ENCODE measurements at regions not wholly inside any gene's neighbourhood (a gene's known extent, or its start where the extent isn't known, plus 50 kb on each side); places are given as distances from the start of the nearest gene placed in this dataset.

GRCh38 chr10:130329792-130330191 is 193.6 kb downstream of the GLRX3 start:
- Histone ChIP-seq H3K27ac (no peak overlapping the region), H3K36me3 (no peaks in the 10 kb centered on the region), H3K4me3 (no peak overlapping the region), H3K4me1 (no peaks in the 10 kb centered on the region), H3K9me3 (peaks cover 0 to 33% (median 0%) of the 10 kb centered on the region in 4 donors), H3K27me3 (no peaks in the 10 kb centered on the region)
- TF ChIP-seq CTCF (IDR thresholded peaks at IDR 0.05) (no peak), POLR2A (IDR thresholded peaks at IDR 0.05) (no peak), EP300 (IDR thresholded peaks at IDR 0.05) (no peak)
- DNase-seq (ENCODE audit: low spot score in 2 of 2) = no peak
- 67 to 74% methylated on average over 6 of the region's 6 CpGs for WGBS, 2 donors

GRCh38 chr10:130333185-130333584 is 197.0 kb downstream of the GLRX3 start:
- Histone ChIP-seq H3K9me3 (peaks cover 0 to 10% (median 0%) of the 10 kb centered on the region in 4 donors), H3K36me3 (no peaks in the 10 kb centered on the region), H3K4me3 (no peak overlapping the region), H3K4me1 (no peaks in the 10 kb centered on the region), H3K27ac (no peak overlapping the region), H3K27me3 (no peaks in the 10 kb centered on the region)
- no peak for DNase-seq (ENCODE audit: low spot score in 2 of 2)
- TF ChIP-seq POLR2A (IDR thresholded peaks at IDR 0.05) = no peak
- no peak for TF ChIP-seq EP300 (IDR thresholded peaks at IDR 0.05)
- no peak for TF ChIP-seq CTCF (IDR thresholded peaks at IDR 0.05)
- WGBS, 2 donors = 36 to 37% methylated on average over 2 of the region's 2 CpGs

GRCh38 chr10:130335336-130335735 is 199.1 kb downstream of the GLRX3 start:
- Histone ChIP-seq H3K27ac (no peak overlapping the region), H3K4me1 (no peaks in the 10 kb centered on the region), H3K9me3 (no peaks in the 10 kb centered on the region), H3K27me3 (no peaks in the 10 kb centered on the region), H3K36me3 (no peaks in the 10 kb centered on the region), H3K4me3 (no peak overlapping the region)
- DNase-seq (ENCODE audit: low spot score in 2 of 2) = no peak
- TF ChIP-seq POLR2A (IDR thresholded peaks at IDR 0.05) = no peak
- TF ChIP-seq CTCF (IDR thresholded peaks at IDR 0.05) = no peak
- TF ChIP-seq EP300 (IDR thresholded peaks at IDR 0.05) = no peak
- WGBS, 2 donors = 85 to 89% methylated on average over 10 of the region's 10 CpGs

GRCh38 chr10:130336617-130337304 is 200.6 kb downstream of the GLRX3 start:
- TF ChIP-seq EP300 (IDR thresholded peaks at IDR 0.05) (no peak), CTCF (IDR thresholded peaks at IDR 0.05) (no peak), POLR2A (IDR thresholded peaks at IDR 0.05) (no peak)
- no peaks in the 10 kb centered on the region for H3K27me3 ChIP-seq
- DNase-seq (ENCODE audit: low spot score in 2 of 2) = no peak
- no peaks in the 10 kb centered on the region for H3K9me3 ChIP-seq
- no peak overlapping the region for H3K27ac ChIP-seq
- H3K4me1 ChIP-seq = no peaks in the 10 kb centered on the region
- 71 to 75% methylated on average over 8 of the region's 8 CpGs for WGBS, 2 donors
- H3K4me3 ChIP-seq = no peak overlapping the region
- no peaks in the 10 kb centered on the region for H3K36me3 ChIP-seq

- no peak for DNase-seq (ENCODE audit: low spot score in 2 of 2)
- no peak for TF ChIP-seq POLR2A (IDR thresholded peaks at IDR 0.05)
- TF ChIP-seq CTCF (IDR thresholded peaks at IDR 0.05) = no peak
- no peak for TF ChIP-seq EP300 (IDR thresholded peaks at IDR 0.05)
- Histone ChIP-seq H3K9me3 (no peaks in the 10 kb centered on the region), H3K27me3 (no peaks in the 10 kb centered on the region), H3K4me1 (no peaks in the 10 kb centered on the region), H3K27ac (no peak overlapping the region), H3K36me3 (no peaks in the 10 kb centered on the region), H3K4me3 (no peak overlapping the region)
- 75 to 79% methylated on average over 13 of the region's 13 CpGs for WGBS, 2 donors
Measured at GRCh38 chr10:130337305-130337640, 201.1 kb downstream of the GLRX3 start.
